Panc1 (cell line): ENCODE measurements at regions not wholly inside any gene's neighbourhood (a gene's known extent, or its start where the extent isn't known, plus 50 kb on each side); places are given as distances from the start of the nearest gene placed in this dataset.

Source experiments
- ATAC-seq: fragments of 200-7000 bp; cut with Tn5 transposase; 2 replicates; pipeline ENCODE4 v1.9.1; 2020; ENCODE audit warnings: mild to moderate bottlenecking, moderate library complexity
- BruUV-seq: library from RNA; stranded (reverse); fragments of 400-500 nt; replicated peaks from 2 replicates; lab custom pipeline; 2021; lab: Mats Ljungman, UMichigan
- CTCF ChIA-PET: fragments of 300-600 bp; sonication (Branson Sonifier 250); formaldehyde crosslinking; loops from one replicate; lab custom pipeline; 2022; ENCODE audit warnings: antibody characterized with exemption; lab: Charles Lee
- POLR2A ChIA-PET: fragments of 300-600 bp; sonication (Branson Sonifier 250); formaldehyde crosslinking; loops from one replicate; lab custom pipeline; 2022; ENCODE audit warnings: antibody characterized with exemption; lab: Charles Lee
- DNase-seq: peaks from one replicate; pipeline ENCODE4 v3.0.0-alpha.2; 2010; ENCODE audit warnings: low read depth, low spot score
- H3K27ac ChIP-seq: 2 replicates; pipeline ENCODE4 v1.5.1; 2011; ENCODE audit warnings: mild to moderate bottlenecking, low read length, inconsistent platforms
- H3K27me3 ChIP-seq: fragments of 200-500 bp; sonication (Bioruptor generic); 2 replicates; pipeline ENCODE4 v1.6.0; 2014; ENCODE audit warnings: low read length, inconsistent platforms; ENCODE audit not compliant: control insufficient read depth, insufficient read depth
- H3K36me3 ChIP-seq: fragments of 200-500 bp; sonication (Bioruptor generic); 2 replicates; pipeline ENCODE4 v1.5.1; 2014; ENCODE audit warnings: inconsistent platforms, mild to moderate bottlenecking, low read length, moderate library complexity; ENCODE audit not compliant: control insufficient read depth, insufficient read depth
- H3K4me1 ChIP-seq: 2 replicates; pipeline ENCODE4 v1.5.1; 2011; ENCODE audit warnings: inconsistent platforms, mild to moderate bottlenecking, low read length, moderate library complexity; ENCODE audit not compliant: control insufficient read depth, insufficient read depth
- H3K4me3 ChIP-seq, 2 experiments: 2 replicates each; pipeline ENCODE4 v1.5.1; 2011 to 2012; ENCODE audit warnings: low read depth in 2 of 2, low read length in 2 of 2, mild to moderate bottlenecking in 2 of 2, inconsistent platforms in 1 of 2, moderate library complexity in 1 of 2
- H3K9me3 ChIP-seq: fragments of 200-500 bp; sonication (Bioruptor generic); 2 replicates; pipeline ENCODE4 v1.5.1; 2014; ENCODE audit warnings: low read depth, mild to moderate bottlenecking, inconsistent platforms, low read length, moderate library complexity; ENCODE audit not compliant: control insufficient read depth, insufficient read depth
- POLR2AphosphoS5 ChIP-seq: IDR thresholded peaks from 2 replicates; pipeline ENCODE4 v1.6.1; 2012; ENCODE audit warnings: mild to moderate bottlenecking, low read depth, low read length, moderate library complexity
- REST ChIP-seq, 2 experiments: IDR thresholded peaks; 2 replicates each; pipeline ENCODE4 v1.6.1; 2011 to 2012; ENCODE audit warnings: low read depth in 2 of 2, control low read depth in 1 of 2, low read length in 1 of 2, mild to moderate bottlenecking in 1 of 2, moderate library complexity in 1 of 2; ENCODE audit not compliant: insufficient read depth in 1 of 2
- SIN3A ChIP-seq: IDR thresholded peaks from 2 replicates; pipeline ENCODE4 v1.6.1; 2012; ENCODE audit warnings: low read depth, mild to moderate bottlenecking, low read length, moderate library complexity, borderline replicate concordance; ENCODE audit not compliant: insufficient read depth
- TCF7L2 ChIP-seq: IDR thresholded peaks from 2 replicates; pipeline ENCODE4 v1.6.1; 2011; ENCODE audit warnings: mild to moderate bottlenecking, low read depth, low read length, inconsistent platforms
- in situ Hi-C: cut with HindIII; loops from 2 replicates; pipeline ENCODE4 v1.10.0; 2016; ENCODE audit warnings: low sequenced_read_pairs, low pct_unique_long_range_greater_than_20kb
- intact Hi-C: fragments of 100-400 bp; cut with micrococcal nuclease; formaldehyde crosslinking; loops from one replicate; pipeline ENCODE4 v1.10.0; 2022; ENCODE audit not compliant: unreplicated experiment
- TF ChIP-seq, protein P1 (sequence below): fragments of 450-650 bp; IDR thresholded peaks from 2 replicates; pipeline ENCODE4 v1.5.1; 2017; ENCODE audit warnings: mild to moderate bottlenecking

DNA sequence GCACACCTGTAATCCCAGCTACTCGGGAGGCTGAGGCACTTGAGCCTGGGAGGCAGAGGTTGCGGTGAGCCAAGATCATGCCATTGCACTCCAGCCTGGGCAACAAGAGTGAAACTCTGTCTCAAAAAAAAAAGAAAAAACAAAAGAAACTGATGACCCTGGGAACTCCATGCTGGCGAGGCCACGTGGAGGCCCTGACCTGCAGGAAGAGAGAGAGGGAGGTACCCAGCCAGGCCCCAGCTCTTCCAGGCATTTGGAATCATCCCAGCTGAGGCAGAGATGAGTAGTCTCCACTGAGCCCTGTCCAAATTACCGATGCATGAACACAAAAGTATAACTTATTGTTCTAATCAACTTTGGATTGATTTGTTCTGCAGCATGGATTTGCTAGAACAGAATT, 132.0 kb upstream of the ZBTB40 start:
- no peak for TF ChIP-seq SIN3A
- TF ChIP-seq, protein P1, sequence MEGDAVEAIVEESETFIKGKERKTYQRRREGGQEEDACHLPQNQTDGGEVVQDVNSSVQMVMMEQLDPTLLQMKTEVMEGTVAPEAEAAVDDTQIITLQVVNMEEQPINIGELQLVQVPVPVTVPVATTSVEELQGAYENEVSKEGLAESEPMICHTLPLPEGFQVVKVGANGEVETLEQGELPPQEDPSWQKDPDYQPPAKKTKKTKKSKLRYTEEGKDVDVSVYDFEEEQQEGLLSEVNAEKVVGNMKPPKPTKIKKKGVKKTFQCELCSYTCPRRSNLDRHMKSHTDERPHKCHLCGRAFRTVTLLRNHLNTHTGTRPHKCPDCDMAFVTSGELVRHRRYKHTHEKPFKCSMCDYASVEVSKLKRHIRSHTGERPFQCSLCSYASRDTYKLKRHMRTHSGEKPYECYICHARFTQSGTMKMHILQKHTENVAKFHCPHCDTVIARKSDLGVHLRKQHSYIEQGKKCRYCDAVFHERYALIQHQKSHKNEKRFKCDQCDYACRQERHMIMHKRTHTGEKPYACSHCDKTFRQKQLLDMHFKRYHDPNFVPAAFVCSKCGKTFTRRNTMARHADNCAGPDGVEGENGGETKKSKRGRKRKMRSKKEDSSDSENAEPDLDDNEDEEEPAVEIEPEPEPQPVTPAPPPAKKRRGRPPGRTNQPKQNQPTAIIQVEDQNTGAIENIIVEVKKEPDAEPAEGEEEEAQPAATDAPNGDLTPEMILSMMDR = no peak
- POLR2A ChIA-PET = no interaction called here
- Histone ChIP-seq H3K36me3 (no peaks in the 10 kb centered on the region), H3K4me1 (no peaks in the 10 kb centered on the region), H3K27ac (no peak overlapping the region), H3K4me3 (no peak overlapping the region), H3K27me3 (no peaks in the 10 kb centered on the region), H3K9me3 (no peaks in the 10 kb centered on the region)
- in situ Hi-C loops = no loop called here
- CTCF ChIA-PET = no interaction called here
- intact Hi-C loops = no loop called here
- ATAC-seq (no peak), DNase-seq (no peak)
- no TSS peak for BruUV-seq

- Histone ChIP-seq H3K27ac (no peak overlapping the region), H3K36me3 (no peaks in the 10 kb centered on the region), H3K4me1 (no peaks in the 10 kb centered on the region), H3K4me3 (no peak overlapping the region), H3K27me3 (no peaks in the 10 kb centered on the region), H3K9me3 (no peaks in the 10 kb centered on the region)
- no TSS peak for BruUV-seq
- ChIA-PET POLR2A (no interaction called here), CTCF (no interaction called here)
- DNase-seq = no peak
- ATAC-seq = no peak
- intact Hi-C loops = no loop called here
- in situ Hi-C loops = no loop called here
- TF ChIP-seq TCF7L2 (no peak), REST (IDR thresholded peaks at IDR 0.05; ENCODE audit: insufficient read depth in 1 of 2, low read depth in 2 of 2, low read length in 1 of 2) (no peak), SIN3A (no peak), POLR2AphosphoS5 (no peak)
- TF ChIP-seq, protein P1 = no peak
Observed at GRCh38 chr1:22320587-22321344, 130.9 kb upstream of the ZBTB40 start.
